ENCODE measurements at regions not wholly inside any gene's neighbourhood (a gene's known extent, or its start where the extent isn't known, plus 50 kb on each side); places are given as distances from the start of the nearest gene placed in this dataset.

DNA sequence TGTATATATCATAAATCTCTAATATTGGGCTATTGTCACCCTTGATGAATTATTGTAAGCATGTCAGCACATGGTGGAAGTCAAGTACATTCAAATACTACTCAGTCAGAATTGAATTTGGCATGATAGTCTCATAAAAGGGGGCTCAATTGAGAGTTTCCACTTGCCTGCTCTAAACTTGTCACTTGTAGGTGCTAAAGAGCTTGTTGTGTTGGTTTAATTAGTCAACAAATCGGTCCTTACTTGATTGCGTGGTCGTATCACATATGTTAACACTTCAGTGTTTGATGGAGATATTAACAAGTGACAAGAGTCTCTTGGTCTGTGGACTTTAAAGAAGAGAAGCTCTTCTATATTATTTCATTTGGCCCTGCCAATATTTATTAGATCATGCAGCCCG lies 81.1 kb downstream of the NKX2-1 start:
- no peak overlapping the region for H3K27ac ChIP-seq
- intact Hi-C loops (cut with DNase I) = no loop called here
- WGBS, 4 donors = 59 to 67% (median 63%) methylated on average over 4 of the region's 4 CpGs
- TF ChIP-seq CTCF (IDR thresholded peaks at IDR 0.05) = no peak
- TF ChIP-seq POLR2A (IDR thresholded peaks at IDR 0.05) = no peak
- ATAC-seq = no peak
- no peaks in the 10 kb centered on the region for H3K9me3 ChIP-seq
- H3K36me3 ChIP-seq = no peaks in the 10 kb centered on the region
- no peaks in the 10 kb centered on the region for H3K4me1 ChIP-seq
- no peak overlapping the region for H3K4me3 ChIP-seq
- DNase-seq = no peak
- peaks cover 0 to 46% (median 4%) of the 10 kb centered on the region in 9 donors for H3K27me3 ChIP-seq

GRCh38 chr14:36430662-36431084 lies 89.4 kb downstream of the NKX2-1 start:
- peaks cover 0 to 9% (median 0%) of the 10 kb centered on the region in 9 donors for H3K27me3 ChIP-seq
- H3K36me3 ChIP-seq = no peaks in the 10 kb centered on the region
- TF ChIP-seq POLR2A (IDR thresholded peaks at IDR 0.05) (no peak), CTCF (IDR thresholded peaks at IDR 0.05) (no peak)
- WGBS, 4 donors = 68 to 78% (median 77%) methylated on average over 5 of the region's 5 CpGs
- no peaks in the 10 kb centered on the region for H3K4me1 ChIP-seq
- intact Hi-C loops (cut with DNase I) = no loop called here
- H3K4me3 ChIP-seq = no peak overlapping the region
- DNase-seq = no peak
- ATAC-seq = no peak
- H3K27ac ChIP-seq = no peak overlapping the region
- no peaks in the 10 kb centered on the region for H3K9me3 ChIP-seq

GRCh38 chr14:36430169-36430568 lies 89.9 kb downstream of the NKX2-1 start:
- no peak overlapping the region for H3K27ac ChIP-seq
- 45 to 54% (median 52%) methylated on average over 4 of the region's 4 CpGs for WGBS, 4 donors

GRCh38 chr14:36429692-36430091 lies 90.3 kb downstream of the NKX2-1 start:
- intact Hi-C loops (cut with DNase I) = no loop called here
- 75 to 87% (median 78%) methylated on average over 2 of the region's 2 CpGs for WGBS, 4 donors
- Histone ChIP-seq H3K27me3 (peaks cover 0 to 9% (median 0%) of the 10 kb centered on the region in 9 donors), H3K27ac (no peak overlapping the region), H3K4me3 (no peak overlapping the region), H3K36me3 (no peaks in the 10 kb centered on the region), H3K9me3 (no peaks in the 10 kb centered on the region), H3K4me1 (no peaks in the 10 kb centered on the region)
- TF ChIP-seq CTCF (IDR thresholded peaks at IDR 0.05) = no peak
- no peak for TF ChIP-seq POLR2A (IDR thresholded peaks at IDR 0.05)
- ATAC-seq (no peak), DNase-seq (no peak)

More at GRCh38 chr14:36430169-36430568, 89.9 kb downstream of the NKX2-1 start:
- H3K36me3 ChIP-seq = no peaks in the 10 kb centered on the region
- TF ChIP-seq CTCF (IDR thresholded peaks at IDR 0.05) (no peak), POLR2A (IDR thresholded peaks at IDR 0.05) (no peak)
- no peak for DNase-seq
- no peak overlapping the region for H3K4me3 ChIP-seq
- H3K4me1 ChIP-seq = no peaks in the 10 kb centered on the region
- no peak for ATAC-seq
- intact Hi-C loops (cut with DNase I) = no loop called here
- no peaks in the 10 kb centered on the region for H3K9me3 ChIP-seq
- H3K27me3 ChIP-seq = peaks cover 0 to 9% (median 0%) of the 10 kb centered on the region in 9 donors

All from heart left ventricle (tissue), 16 donors.